Muscle of back (tissue), 3 donors: ENCODE measurements at regions not wholly inside any gene's neighbourhood (a gene's known extent, or its start where the extent isn't known, plus 50 kb on each side); places are given as distances from the start of the nearest gene placed in this dataset.
A peak's percentile ranks its signal among the peaks of the same experiment; 100 is the strongest.
"Not testable (repeated sequence)": the region's sequence is repeated elsewhere in the genome, so short reads cannot be mapped to it uniquely, and the experiment has no call there.

Experiments
- DNase-seq, 3 donors: peaks; one replicate each; pipeline versions ENCODE4 v3.0.0 to v3.0.0-alpha.2; 2013

GRCh38 chr4:81314897-81315470, 100.0 kb upstream of the PRKG2 start:
- DNase-seq = peak in 1 of 3 donors; percentile 9

- DNase-seq = peak; percentile 19 to 77 (median 56)
Measured at GRCh38 chr4:81314196-81314896, 99.3 kb upstream of the PRKG2 start.

- no peak for DNase-seq
Measured at GRCh38 chr4:81307991-81308390, 93.0 kb upstream of the PRKG2 start.

GRCh38 chr4:81304871-81305270, 89.8 kb upstream of the PRKG2 start:
- no peak for DNase-seq

- not testable (repeated sequence) for DNase-seq
Measured at GRCh38 chr4:81300352-81300751, 85.3 kb upstream of the PRKG2 start.

- no peak for DNase-seq
Measured at GRCh38 chr4:81290813-81291212, 75.8 kb upstream of the PRKG2 start.

GRCh38 chr4:81287101-81287500, 72.1 kb upstream of the PRKG2 start:
- DNase-seq = no peak

GRCh38 chr4:81282131-81282530, 67.1 kb upstream of the PRKG2 start:
- no peak for DNase-seq

- no peak for DNase-seq
Measured at GRCh38 chr4:81274460-81274859, 59.4 kb upstream of the PRKG2 start.

- no peak for DNase-seq
Measured at GRCh38 chr4:81272671-81273070, 57.6 kb upstream of the PRKG2 start.
